Right renal cortex interstitium (tissue), 3 donors: ENCODE measurements at regions not wholly inside any gene's neighbourhood (a gene's known extent, or its start where the extent isn't known, plus 50 kb on each side); places are given as distances from the start of the nearest gene placed in this dataset.

Source experiments
- DNase-seq, 3 donors: peaks; one replicate each; pipeline ENCODE4 v3.0.0-alpha.2; 2013; ENCODE audit warnings: low read depth in 3 of 3, low spot score in 2 of 3

DNA sequence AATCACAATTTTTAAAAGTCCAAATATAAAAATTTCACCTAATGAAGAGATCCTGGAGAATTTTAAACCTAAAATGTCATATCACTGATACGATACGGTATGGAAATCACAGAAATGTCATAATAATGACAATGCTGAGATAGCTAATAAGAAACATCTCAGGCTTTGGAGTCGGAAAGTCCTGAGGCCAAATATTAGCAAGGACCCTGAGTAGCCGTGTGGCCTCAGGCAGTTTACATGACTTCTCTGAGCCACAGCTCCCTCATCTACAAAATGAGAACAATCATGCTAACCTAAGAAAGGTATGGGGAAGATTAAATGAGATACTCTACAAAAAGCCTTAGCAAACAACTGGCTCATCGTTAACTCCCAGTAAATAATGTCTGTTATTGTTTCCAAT, 100.9 kb upstream of the NEBL start:
- no peak for DNase-seq

DNA sequence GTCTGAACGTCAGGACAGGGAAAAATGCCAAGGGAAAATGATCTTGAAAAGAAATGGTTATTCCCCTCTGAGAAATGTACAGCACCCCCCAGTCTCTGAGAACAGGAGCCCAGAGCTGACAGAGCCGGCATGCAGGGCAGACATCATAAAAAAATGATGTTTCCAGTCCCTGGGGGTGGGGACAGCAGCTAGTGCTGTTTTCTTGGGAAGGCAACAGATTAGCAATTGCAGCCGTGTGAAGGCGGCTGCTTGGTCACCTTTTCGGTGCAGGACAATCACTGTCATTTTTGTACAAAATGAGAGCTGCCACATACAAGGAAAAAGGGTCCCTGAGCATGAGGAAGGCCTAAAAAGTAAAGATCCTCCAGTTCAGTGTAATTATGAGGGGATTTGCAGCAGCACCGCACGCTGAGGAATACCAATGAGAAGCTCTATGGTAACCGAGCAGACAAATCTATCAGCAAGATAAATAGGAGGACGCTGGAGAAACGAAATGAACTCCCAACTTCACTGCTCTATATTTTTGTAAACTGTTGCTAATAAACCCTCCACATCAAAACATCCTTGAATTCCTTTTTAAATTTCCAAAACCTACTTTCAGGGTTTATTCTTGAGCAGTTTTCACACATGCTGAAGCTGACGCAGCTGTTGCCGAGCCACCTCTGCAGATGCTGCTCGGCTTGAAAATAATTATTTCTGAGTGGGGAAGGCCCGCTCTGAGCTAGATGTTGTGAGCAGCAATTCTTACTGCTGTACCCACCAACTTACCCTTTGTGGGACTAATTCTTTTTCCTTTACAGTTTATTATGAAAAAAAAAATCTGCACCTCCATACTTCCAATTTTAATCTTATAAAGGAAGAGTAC, 98.2 kb upstream of the NEBL start:
- DNase-seq: no peak

DNA sequence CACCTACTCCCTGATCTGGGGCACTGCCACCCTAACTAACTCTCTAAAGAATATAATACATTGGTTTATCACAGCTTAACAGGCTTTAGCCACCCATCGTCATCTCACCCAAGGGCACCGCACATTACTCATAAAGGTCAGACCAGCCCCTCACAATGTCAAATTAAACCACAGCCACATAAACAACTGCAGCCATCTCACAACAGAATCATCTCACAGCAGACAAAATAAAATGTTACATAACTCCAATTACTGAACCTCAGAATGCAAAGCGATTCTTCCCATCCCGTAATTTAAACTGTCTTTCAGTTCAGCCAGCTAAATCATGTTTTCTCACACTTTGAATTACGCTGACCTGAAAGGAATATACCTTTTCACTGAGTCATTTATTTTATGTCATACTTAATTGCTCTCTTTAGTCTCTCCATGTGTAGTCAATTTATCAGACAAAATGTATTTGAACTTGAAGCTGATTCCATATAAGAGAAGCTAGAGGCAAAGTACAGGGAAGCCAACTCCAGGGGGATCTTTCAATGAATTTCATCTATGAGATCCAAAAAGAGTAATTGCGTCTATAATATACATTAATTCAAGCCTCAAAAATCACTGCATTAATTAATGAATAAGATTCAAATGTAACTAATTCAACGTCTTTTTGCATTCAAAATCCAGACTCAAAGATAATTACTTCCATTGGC, 96.9 kb upstream of the NEBL start:
- DNase-seq: no peak

DNA sequence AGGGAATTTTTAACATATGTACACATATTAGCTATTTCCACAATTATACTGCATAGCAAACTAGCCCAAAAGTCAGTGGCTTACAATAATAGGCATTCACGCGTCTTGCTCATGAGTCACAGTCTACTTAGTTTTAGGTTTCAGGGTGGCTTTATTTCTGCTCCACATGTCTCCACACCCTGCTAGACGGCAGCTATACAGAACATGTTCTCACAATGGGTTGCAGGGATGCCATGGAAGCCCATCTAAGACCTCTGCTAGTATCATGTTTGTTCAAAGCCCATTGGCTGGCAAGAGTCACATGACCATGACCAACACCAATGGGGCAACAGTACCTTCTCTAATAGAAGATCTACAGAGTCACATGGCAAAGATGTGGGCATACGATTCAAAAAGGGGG, 96.3 kb upstream of the NEBL start:
- DNase-seq: no peak

DNA sequence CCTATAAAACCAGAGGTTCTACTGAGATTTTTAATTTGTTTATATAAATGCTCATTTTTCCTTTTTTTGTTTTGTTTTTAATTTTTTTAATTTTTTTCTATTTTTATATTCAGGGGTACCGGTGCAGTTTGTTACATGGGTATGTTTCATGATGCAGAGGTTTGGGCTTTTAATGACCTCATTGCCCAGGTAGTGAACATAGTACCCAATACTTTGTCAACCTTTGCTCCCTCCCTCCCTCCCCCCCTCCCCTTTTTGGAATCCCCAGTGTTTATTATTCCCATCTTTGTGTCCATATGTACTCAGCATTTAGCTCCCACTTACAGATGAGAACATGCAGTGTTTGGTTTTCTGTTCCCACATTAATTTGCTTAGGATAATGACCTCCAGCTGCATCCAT, 94.4 kb upstream of the NEBL start:
- no peak for DNase-seq

DNA sequence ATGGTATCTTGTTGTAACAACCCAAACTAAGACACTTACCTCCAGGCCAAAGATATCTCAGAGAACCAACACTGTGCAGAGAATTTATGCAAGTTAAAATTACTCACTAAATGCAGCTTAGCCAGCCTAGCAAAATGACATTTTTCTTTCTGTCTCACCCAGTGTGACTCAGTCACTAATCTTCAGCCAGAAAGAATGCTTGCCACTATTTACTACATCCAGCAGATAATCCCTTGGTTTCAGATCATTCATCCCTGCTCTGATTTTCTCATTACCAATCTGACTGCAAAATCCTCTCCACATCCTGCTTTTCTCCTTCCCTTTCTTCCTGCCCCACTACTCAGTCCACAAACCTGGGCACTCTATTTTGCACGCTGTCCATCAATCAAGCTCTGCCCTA, 93.5 kb upstream of the NEBL start:
- DNase-seq: no peak

DNA sequence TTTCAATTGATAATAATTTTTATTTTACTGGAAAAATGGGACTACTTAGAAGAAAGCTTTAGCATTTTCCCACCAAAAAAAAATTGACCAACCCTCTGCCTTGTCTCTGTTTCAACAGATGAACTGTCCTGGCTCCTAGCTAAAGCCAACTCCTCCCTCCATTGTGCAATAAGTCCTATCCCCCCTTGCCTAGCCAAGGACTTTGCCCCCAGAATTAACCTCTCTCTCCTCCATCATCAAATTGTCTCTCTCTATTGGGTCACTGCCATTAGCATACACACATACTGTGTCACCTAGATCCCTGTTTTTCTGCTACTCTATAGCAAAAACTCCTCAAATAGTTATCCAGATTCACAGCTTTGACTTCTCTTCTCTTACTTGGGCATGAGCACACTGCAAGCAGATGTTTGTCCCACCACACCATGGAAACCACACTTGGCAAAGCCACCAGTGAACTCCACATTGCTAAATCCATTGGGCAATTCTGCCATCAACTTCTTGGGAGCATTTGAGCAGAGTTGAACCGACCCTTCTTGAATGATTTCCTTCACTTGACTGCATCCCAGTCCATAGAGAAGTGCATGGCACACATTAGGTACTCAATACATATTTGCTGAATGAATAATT, 91.4 kb upstream of the NEBL start:
- no peak for DNase-seq

DNA sequence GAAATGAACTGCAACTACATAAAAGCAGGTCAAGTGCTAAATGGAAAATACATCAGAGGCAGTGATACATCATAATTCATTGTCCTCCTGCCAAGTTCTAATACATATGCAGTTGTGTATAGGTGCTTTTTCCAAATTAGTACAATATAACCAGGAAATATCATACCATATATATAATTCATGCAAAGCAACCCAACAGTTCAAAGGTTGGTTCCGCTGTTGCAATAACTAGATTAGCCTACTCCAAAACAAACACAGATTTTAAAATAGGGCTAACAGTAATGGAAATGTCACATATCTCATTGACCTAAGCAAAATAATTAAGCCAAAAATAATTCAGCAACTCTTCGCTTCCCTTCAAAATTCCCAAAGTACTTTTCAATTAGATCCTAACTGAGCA, 88.9 kb upstream of the NEBL start:
- DNase-seq: no peak

DNA sequence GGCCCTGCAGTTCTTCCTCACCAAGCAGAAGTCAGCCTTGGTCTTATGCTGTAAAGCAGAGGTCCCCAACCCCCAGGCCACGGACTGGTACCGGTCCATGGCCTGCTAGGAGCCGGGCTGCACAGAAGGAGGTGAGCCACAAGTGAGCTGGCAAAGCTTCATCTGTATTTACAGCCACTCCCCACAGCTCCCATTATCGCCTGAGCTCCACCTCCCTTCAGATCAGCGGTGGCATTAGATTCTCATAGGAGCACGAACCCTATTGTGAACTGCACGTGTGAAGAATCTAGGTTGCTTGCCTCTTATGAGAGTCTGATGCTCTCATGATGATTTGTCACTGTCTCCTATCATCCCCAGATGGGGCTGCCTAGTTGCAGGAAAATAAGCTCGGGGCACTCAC, 87.6 kb upstream of the NEBL start:
- DNase-seq: no peak

DNA sequence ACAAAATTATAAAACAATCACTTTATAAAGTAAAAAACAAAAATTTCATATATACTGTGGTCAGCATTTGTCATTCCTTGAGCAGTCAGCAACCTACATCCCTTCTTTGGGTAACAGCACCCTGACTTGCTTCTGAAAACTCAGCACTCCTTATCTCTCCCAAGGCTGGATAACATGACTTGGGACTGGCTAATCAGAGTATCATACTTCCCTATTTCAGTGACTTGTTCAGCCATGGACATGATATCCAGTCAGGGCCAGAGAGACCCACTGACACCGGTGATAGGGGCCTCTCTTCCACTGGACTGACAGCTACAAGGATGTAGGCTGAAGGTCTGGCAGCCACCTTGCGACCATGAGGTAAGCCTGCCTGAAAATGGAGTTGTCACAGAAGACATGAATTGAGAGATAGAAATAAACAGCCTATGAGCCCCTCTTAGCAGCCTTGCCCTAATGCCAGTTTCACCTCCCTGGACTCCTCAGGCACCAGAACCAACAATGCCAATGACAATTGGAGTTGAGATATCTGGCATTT, 84.4 kb upstream of the NEBL start:
- DNase-seq: no peak

DNA sequence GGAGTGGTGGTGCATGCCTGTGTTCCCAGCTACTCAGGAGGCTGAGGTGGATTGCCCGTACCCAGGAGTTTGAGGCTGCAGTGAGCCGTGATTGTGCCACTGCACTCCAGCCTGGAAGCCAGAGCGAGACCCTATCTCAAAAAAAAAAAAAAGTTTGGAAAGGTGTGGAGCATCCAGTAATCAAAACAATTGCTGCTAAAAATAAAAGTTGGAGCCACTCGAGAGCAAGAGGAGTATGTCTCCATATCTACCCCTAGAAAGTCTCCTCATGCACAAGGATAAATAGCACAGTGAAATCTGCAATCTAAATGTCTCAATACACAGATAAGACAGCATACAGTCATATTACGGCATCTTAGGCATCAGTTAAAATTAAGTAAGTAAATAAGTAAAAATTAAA, 81.5 kb upstream of the NEBL start:
- DNase-seq: no peak

DNA sequence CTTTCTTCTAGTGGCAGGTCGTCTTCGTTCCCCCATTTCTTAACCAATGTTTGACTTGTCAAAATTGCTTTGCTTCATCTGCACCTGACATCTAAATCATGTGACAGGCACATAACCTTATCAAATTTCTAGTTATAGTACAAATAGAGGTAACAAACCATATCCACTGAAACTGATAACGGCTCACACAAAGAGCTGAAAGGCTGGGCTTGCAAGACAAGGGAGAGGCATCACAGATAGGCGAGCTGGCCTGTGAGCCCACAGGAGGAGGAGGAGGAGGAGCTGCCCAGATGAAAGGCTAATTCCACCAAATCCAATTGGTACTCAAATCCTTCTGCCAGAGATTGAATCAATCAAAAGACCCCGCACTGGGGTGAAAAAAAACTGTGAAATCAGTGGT, 80.2 kb upstream of the NEBL start:
- no peak for DNase-seq

DNA sequence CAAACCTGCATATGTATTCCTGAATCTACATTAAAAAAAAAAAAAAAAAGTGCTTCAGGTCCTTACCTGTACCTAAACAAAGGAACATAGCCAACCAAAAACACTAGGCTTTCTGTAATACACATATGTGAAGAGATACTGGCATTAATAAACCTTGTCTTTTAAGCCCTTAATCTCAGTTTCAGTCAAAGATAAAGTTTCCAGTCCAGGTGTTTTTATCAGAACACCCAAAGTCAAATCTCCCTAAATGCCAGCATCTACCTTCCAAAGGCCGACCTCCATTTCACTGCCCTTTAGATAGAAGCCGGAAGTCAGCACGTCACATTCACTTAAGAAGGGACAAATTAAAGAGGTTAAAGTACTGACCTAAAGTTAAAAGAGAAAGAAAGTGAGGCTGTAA, 79.8 kb upstream of the NEBL start:
- DNase-seq: no peak

DNA sequence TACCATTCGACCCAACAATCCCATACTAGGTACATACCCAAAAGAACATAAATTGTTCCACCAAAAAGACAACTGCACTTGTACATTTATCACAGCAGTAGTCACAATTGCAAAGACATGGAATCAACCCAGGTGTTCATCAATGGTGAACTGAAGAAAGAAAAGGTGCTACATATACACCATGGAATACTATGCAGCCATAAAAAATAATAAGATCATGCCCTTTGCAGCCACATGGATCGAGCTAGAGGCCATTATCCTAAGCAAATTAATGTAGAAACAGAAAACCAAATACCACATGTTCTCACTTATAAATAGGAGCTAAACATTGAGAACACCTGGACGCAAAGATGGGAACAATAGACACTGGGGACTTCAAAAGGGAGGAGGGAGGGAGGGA, 79.3 kb upstream of the NEBL start:
- no peak for DNase-seq

DNA sequence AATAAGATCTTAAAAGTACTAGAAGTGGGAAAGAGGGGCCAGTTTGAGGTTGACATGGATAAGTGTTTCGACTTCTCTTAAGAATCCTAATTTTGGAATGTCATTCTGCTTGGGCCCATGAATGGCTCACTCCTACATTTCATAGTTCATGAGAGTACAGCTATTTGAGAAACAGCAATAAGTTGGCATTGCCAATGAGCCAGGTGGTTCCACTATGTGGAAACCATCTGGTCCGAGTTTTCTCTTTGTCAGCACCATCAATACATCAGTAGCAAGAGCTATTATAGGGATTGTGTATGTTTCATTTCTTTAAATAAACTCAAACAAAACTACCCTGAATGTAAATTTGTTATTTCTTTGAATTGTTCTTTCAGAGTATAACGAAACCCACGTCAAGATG, 78.1 kb upstream of the NEBL start:
- no peak for DNase-seq

DNA sequence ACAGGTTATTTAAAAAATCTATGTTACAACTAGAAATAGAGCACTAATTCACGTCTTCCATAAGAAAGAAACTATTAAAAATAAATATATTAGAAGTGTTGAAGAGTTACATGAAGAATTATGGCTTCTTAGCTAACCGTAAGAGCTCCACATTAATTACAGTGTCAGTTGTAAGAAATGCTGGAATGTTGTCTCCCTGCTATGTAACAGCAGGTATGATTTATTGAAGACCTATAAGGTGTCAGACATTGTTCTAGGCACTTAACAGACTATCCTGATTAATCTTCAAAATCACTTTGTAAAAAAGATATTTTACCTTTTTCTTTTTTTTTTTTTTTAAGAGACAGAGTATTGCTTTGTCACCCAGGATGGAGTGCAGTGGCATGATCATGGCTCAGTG, 75.8 kb upstream of the NEBL start:
- no peak for DNase-seq

DNA sequence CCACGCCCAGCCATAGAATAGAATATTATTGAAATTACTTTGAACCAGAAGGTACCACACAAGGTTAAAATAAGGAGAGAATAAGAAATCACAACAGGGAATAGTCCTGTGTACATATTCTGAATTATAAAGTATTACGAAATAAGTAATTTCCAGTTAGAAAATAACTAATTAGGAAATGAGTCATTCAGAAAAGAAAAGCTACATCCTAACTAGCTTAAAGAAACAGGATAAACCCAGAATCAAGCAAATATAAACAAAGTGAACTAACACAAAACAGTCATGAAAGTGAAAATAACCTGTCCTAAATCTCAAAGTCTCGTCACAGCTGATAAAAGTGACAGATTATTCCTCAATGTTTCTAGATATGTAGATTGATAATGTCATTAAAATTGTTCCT, 74.8 kb upstream of the NEBL start:
- DNase-seq: no peak

DNA sequence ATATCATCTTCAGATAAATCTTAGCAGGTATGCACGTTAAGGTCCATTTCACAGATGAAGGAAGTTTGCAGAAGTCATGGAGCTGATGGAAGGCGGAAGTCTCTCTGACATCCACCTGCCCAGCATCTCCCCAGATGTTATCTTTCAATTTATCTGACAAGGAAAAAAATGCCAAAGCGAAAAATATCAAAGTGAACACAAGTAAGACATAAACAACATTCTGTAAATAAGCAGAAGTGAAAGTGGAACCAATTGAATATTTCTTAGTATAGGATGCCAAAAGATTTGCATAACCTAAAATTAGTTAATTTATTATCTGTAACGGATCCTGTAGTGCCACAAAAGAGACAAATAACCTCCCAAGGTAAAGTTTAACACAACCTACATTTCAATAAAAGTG, 73.6 kb upstream of the NEBL start:
- DNase-seq: no peak

DNA sequence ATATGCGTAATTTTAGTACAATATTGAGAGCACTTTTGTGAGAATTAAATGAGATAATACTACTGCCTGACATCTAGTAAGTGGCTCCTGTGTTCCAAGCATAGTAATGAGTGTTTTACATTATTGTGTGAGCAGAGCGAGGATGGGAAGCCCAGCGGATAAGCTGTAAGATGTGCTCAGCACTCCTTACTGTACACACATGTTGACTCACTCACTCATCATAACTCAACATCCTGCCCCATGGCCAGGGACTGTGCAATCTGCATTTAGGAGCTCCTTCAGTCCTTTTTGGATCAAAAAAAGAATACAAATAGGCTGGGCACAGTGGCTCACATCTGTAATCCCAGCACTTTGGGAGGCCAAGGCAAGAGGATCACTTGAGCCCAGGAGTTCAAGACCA, 72.9 kb upstream of the NEBL start:
- no peak for DNase-seq

DNA sequence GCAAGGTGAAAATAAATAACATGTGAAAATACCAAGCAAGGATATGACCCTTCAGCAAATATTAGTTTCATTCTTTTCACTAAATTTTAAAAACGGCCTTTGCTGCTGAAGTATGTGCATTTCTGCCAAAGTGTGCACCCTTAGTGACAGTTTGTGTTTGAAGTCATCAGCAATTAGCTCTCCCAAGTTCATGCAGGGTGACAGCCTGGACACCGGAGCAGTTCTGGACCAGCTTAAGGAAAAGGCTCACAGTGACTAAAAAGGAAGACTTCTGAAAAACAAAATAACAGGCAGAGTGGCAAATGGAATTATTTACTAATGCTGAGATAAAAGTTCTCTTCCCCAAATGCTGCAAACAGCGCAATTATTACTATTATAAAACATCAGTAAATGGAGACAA, 69.3 kb upstream of the NEBL start:
- no peak for DNase-seq

DNA sequence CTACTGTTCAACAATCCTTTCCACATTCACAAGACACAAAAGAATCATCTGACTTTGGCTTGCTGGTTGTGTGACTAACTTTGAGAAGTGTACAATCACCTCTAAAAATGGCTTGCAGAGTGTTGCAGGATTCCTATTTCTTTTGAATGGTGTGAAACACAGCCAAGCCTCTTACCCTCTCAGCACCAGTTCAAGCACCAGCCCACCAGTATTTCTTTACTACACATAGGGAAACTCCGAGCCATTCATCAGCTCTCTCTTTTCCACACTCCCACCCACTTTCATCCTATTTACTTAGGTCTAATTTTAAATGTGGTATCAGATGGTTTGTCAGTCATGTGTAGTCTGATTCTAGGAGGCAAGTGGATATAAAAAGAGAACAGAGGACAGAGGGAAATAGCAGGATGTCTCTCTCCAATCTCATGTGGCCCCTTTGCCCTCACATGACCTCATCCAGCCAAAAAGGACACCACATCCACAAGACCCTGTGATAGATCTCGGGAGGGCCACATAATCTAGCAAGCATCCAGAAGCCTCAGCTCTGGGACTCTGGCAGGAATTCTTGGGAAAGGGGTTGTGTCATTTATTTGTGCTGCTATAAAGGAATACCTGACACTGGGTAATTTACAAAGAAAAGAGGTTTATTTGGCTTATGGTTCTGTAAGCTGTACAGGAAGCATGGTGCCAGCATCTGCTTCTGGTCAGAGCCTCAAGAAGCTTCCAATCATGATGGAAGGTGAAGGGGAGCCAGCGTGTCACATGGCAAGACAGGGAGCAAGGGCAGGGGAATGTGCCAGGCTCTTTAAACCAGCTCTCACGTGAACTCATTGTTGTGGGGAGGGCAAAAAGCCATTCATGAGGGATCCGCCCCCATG, 66.8 kb upstream of the NEBL start:
- DNase-seq: no peak
